HG02884 (cell line): ENCODE measurements at regions not wholly inside any gene's neighbourhood (a gene's known extent, or its start where the extent isn't known, plus 50 kb on each side); places are given as distances from the start of the nearest gene placed in this dataset.

Experiments used
- ATAC-seq: cut with Tn5 transposase; IDR thresholded peaks from one replicate; pipeline ENCODE4 v1.9.1; 2021; ENCODE audit warnings: mild to moderate bottlenecking, moderate library complexity; ENCODE audit not compliant: unreplicated experiment

GRCh38 chr5:52388349-52388748, 399.4 kb upstream of the ITGA1 start:
- no peak for ATAC-seq

GRCh38 chr5:52392321-52392720, 395.4 kb upstream of the ITGA1 start:
- ATAC-seq, result no peak

DNA sequence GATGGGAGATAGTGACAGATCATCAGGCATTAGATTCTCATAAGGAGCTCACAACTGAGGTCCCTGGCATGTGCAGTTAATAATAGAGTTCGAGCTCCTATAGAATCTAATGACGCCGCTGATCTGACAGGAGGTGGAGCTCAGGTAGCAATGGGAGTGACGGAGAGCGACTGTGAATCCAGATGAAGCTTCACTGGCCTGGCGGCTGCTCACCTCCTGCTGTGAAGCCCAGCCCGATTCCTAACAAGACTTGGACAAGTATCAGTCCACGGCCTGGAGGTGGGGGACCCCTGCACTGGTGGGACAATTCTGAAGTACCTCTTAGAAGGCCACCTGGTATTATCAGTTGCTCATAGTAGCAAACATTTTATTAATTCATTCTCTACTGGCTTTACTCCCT, 377.9 kb upstream of the ITGA1 start:
- ATAC-seq, result no peak

DNA sequence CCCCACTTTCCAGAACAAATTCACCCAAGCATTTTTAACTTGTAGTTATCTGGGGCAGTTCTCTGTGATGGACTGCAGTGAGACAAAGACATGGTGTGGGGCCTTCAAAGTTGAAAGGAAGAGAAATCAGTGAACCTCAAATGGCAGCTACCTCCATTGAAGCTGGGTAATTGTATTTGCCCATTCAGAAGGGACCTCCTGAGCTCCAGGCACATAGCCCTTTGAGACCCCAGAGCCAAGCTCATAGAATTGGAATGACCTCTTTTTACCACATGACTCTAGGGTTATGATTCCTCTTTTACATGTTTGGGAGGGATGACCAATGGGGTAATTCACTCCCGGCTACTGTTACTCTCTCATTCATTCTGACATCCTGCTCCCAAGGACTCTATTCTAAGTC, 368.4 kb upstream of the ITGA1 start:
- no peak for ATAC-seq

- ATAC-seq, result no peak
Measured at GRCh38 chr5:52427615-52428014, 360.1 kb upstream of the ITGA1 start.

DNA sequence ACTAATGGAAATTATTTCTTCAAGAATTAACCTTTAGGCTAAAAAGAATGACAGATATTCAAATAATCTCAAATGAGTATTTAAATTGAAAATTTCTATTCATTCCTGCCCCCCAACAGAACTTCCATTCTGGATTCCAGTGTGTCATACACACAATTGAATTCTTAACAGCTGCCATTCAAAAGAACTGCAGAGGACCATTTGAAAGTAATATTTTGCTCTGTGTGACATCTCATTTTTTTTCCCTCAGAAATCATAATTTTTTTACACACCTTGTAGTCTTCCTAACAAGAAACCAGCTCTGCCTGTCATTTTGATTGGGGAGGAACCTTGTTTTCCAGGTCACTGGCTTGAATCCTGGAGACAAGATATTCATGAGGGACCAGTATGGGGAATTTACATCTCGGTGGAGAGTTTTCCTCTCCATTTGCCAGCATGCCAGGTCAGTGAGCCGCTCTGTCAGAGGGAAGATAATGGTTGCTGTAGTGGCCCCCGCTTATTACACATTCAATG, 358.7 kb upstream of the ITGA1 start:
- ATAC-seq, result no peak

DNA sequence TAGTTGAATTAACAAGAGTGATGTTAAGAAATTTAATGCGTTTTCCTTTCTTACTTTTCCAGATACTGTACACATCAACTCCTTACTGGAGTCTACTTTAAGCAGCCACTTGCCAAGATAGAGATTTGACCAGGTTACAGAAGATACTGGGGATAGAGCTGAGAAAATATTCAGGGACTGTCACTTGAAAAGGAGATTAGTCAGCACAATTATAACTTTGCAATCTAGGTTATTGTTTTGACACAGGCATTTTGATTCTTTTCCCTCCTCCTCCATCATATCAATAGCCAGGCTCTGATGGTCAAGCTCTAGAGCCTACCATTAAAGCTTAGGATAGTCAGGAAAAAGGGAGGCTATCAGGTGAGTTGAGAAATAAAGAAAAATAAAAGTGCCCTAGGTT, 345.9 kb upstream of the ITGA1 start:
- no peak for ATAC-seq

- no peak for ATAC-seq
Measured at GRCh38 chr5:52443187-52443586, 344.5 kb upstream of the ITGA1 start.

GRCh38 chr5:52448111-52448510, 339.6 kb upstream of the ITGA1 start:
- ATAC-seq, result no peak

DNA sequence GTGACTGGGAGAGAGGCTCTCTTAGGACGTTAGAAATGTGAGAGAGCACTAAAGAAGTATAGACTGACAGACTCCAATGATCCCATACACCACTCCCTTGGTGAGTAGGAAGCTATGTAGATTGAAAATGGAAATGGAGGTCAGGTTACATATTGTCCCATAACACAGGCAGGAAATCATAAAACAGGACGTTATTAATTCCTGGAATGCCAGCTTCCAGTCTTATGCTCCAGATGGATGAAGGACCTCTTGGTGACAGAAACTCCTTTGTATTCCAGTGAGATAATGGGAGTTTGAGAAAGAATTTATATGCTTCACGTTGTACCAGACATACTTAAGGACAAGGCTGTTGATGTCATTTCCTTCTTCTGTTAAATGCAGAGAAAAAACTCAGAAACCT, 338.2 kb upstream of the ITGA1 start:
- ATAC-seq, result no peak

- ATAC-seq, result no peak
Measured at GRCh38 chr5:52452098-52452497, 335.6 kb upstream of the ITGA1 start.

- ATAC-seq, result no peak
Measured at GRCh38 chr5:52453176-52453575, 334.5 kb upstream of the ITGA1 start.

DNA sequence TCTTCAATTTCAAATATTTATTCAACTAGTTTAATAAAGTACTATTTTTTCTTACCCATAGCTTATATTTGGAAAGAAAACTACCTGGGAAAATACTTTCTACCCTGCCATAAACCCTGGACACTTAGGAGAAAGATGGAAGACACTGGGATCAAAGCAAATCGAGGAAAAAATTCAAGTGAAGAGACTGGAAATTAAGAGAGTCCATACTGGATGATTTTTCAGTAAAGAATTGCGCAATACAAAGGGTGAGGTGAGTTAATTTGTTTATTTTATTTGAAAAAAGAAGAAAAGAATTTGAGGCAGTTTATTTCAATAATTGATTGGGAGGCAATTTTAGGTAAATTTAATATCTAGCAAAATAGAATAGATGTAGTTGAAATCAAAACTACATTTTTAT, 331.8 kb upstream of the ITGA1 start:
- no peak for ATAC-seq

GRCh38 chr5:52457810-52458209, 329.9 kb upstream of the ITGA1 start:
- ATAC-seq, result no peak

DNA sequence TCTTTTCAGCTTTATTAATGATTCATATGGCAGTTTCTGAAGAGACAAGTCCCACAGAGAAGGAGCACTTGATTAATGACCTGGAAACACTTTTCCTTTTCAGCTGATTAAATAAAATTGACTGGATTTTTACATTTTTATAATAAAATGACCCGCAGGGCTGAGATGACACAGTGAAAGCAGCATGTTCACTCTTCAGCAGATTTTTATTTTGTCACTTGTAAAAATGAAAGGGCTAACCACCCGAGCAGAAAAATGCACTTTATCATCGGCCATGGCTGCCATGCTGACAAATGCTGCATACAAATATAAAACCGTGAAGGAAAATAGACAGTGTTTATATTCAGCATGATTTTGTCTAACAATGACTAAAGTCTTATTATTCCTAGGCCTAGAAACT, 321.6 kb upstream of the ITGA1 start:
- ATAC-seq, result no peak

GRCh38 chr5:52466749-52467520, 320.8 kb upstream of the ITGA1 start:
- no peak for ATAC-seq

DNA sequence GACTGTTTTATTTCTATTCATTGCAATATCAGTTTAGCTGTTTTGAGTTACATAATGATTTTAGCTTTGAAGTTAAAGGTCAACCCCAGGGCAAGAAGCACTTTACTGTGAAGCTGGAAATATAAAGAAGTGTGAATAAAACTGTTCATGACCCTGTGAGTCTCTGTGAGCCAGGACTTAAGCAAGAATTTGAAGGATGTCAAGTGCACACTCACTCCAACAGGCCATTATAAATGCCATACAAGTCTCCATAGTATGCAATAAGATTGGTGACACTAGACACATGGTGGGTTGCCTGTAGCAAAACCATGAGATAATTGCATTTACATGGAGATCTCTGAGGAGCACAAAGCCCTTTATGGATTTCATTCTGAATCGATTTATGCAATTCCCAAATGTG, 318.7 kb upstream of the ITGA1 start:
- ATAC-seq, result no peak

GRCh38 chr5:52469420-52469819, 318.3 kb upstream of the ITGA1 start:
- no peak for ATAC-seq

- ATAC-seq, result no peak
Measured at GRCh38 chr5:52469835-52470234, 317.9 kb upstream of the ITGA1 start.

- ATAC-seq, result no peak
Measured at GRCh38 chr5:52476346-52476745, 311.4 kb upstream of the ITGA1 start.

DNA sequence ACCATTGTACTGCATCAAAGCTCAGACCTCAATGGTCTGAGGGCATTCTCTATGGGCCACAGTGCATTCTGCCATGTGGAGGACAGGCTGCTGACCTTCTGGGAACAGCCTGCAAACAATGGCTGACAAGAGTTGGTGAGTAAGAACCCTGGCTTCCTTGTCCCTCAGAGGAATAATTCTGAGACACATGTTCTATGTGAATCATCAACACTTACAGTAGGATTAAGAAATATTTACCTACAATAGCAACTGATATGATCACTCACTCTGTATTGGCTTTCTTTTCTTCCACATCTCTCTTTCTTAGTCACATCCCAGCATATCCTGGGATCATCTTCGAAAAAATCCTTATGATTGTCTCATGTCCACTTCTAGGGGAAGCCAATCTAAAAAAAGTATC, 306.5 kb upstream of the ITGA1 start:
- ATAC-seq, result no peak

DNA sequence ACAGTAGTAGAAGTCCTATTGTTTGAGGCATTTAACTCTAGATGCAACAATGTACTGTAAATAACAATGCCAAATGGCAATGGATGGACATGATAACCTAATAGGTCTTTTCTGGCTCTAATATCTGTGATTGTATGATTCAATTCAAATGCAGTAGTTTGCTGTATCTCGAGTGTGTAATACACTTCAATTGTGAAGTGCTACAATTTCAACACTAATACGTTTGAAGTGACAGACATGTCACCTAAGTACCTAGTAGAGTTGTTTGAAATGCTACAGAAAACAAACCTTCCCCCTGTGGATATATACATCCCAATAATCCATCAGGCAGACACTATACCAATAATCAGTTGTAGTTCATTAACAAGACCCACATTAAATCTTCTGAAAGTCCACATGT, 305.9 kb upstream of the ITGA1 start:
- ATAC-seq, result no peak
